IPS DF 6.9 (cell line): ENCODE measurements at regions not wholly inside any gene's neighbourhood (a gene's known extent, or its start where the extent isn't known, plus 50 kb on each side); places are given as distances from the start of the nearest gene placed in this dataset.

Experiments
- DNase-seq: peaks from one replicate; pipeline ENCODE4 v3.0.0-alpha.2; 2013; ENCODE audit warnings: low read depth, low spot score
- H3K27ac ChIP-seq: one replicate; pipeline ENCODE4 v1.5.1; 2013; ENCODE audit warnings: low read length, control low read depth
- H3K27me3 ChIP-seq: 2 replicates; pipeline ENCODE4 v1.6.1; 2013; ENCODE audit warnings: mild to moderate bottlenecking, low read length; ENCODE audit not compliant: control insufficient read depth, insufficient read depth
- H3K36me3 ChIP-seq: 2 replicates; pipeline ENCODE4 v1.6.1; 2013; ENCODE audit warnings: low read length; ENCODE audit not compliant: control insufficient read depth, insufficient read depth
- H3K4me1 ChIP-seq: 2 replicates; pipeline ENCODE4 v1.6.1; 2013; ENCODE audit warnings: low read length; ENCODE audit not compliant: control insufficient read depth, insufficient read depth
- H3K4me3 ChIP-seq: 2 replicates; pipeline ENCODE4 v1.5.1; 2013; ENCODE audit warnings: mild to moderate bottlenecking, low read length
- H3K9me3 ChIP-seq: 2 replicates; pipeline ENCODE4 v1.6.1; 2013; ENCODE audit warnings: low read length, inconsistent platforms; ENCODE audit not compliant: control insufficient read depth, insufficient read depth
- WGBS: extraction: QIAGEN DNeasy Blood & Tissue Kit; methylation state at CpG from one replicate; pipeline ENCODE4 v1.1.7; 2013; ENCODE audit warnings: mixed read lengths, missing lambda C conversion rate; ENCODE audit not compliant: insufficient read length, insufficient coverage; 5-methylcytosine and 5-hydroxymethylcytosine counted together

DNA sequence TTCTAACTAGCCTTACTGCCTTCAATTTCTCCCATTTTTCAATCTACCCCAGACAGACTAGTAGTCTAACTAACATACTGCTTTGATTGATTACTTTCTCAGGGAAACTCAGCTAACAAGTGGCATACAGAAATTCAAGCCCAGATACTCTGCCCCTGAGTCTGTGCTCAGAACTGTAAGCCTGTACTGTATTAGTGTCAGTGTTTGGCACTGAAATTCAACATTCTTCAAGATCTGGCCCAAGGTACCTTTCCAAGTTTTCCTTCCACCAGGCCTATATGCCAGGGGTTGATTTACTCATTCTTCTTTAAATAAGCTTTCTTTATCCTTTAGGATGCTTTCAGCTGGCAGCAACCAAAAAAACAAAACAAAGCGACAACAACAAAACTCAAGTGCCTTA, 433.2 kb upstream of the MARCKS start:
- WGBS = no CpG with 5 or more reads among the region's 1 CpG
- Histone ChIP-seq H3K27me3 (no peaks in the 10 kb centered on the region), H3K36me3 (no peaks in the 10 kb centered on the region), H3K9me3 (no peaks in the 10 kb centered on the region), H3K4me3 (no peak overlapping the region), H3K27ac (no peak overlapping the region), H3K4me1 (no peaks in the 10 kb centered on the region)
- DNase-seq = no peak

- WGBS = no CpG with 5 or more reads among the region's 3 CpGs
- no peak overlapping the region for H3K4me3 ChIP-seq
- H3K27me3 ChIP-seq = no peaks in the 10 kb centered on the region
- no peaks in the 10 kb centered on the region for H3K36me3 ChIP-seq
- no peak overlapping the region for H3K27ac ChIP-seq
- H3K9me3 ChIP-seq = no peaks in the 10 kb centered on the region
- H3K4me1 ChIP-seq = no peaks in the 10 kb centered on the region
- no peak for DNase-seq
Measured at GRCh38 chr6:113425977-113426660, 431.0 kb upstream of the MARCKS start.

- Histone ChIP-seq H3K4me3 (no peak overlapping the region), H3K36me3 (no peaks in the 10 kb centered on the region), H3K9me3 (no peaks in the 10 kb centered on the region), H3K27ac (no peak overlapping the region), H3K4me1 (no peaks in the 10 kb centered on the region), H3K27me3 (no peaks in the 10 kb centered on the region)
- no peak for DNase-seq
- no CpG with 5 or more reads among the region's 2 CpGs for WGBS
Measured at GRCh38 chr6:113427617-113428016, 429.5 kb upstream of the MARCKS start.

DNA sequence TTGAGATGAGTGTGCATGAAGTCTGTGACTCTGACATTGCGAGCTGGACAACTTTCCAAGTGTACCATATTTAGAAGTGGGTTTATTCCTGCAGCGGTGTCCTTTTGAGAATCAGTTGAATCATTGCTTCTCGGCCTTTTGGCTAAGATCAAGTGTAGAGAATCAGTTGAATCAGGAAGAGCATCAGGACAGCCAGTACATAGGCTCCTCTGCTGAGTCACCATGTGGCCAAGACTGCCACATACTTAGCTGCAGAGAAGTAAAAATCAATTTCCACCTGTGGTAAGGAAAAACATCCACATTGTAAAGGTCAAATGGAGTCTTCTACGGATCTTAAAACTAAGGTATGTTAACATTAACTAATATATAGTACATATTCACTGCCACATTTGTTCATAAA, 428.4 kb upstream of the MARCKS start:
- no peak overlapping the region for H3K4me3 ChIP-seq
- H3K4me1 ChIP-seq = no peaks in the 10 kb centered on the region
- DNase-seq = no peak
- no peaks in the 10 kb centered on the region for H3K9me3 ChIP-seq
- H3K27me3 ChIP-seq = no peaks in the 10 kb centered on the region
- H3K36me3 ChIP-seq = no peaks in the 10 kb centered on the region
- H3K27ac ChIP-seq = no peak overlapping the region
- WGBS = no CpG with 5 or more reads among the region's 4 CpGs

- DNase-seq = no peak
- Histone ChIP-seq H3K36me3 (no peaks in the 10 kb centered on the region), H3K27ac (no peak overlapping the region), H3K4me3 (no peak overlapping the region), H3K4me1 (no peaks in the 10 kb centered on the region), H3K9me3 (no peaks in the 10 kb centered on the region), H3K27me3 (no peaks in the 10 kb centered on the region)
- WGBS = no CpG with 5 or more reads among the region's 1 CpG
Measured at GRCh38 chr6:113432521-113433334, 424.4 kb upstream of the MARCKS start.

- H3K4me1 ChIP-seq = no peaks in the 10 kb centered on the region
- H3K27ac ChIP-seq = no peak overlapping the region
- H3K4me3 ChIP-seq = no peak overlapping the region
- no CpG with 5 or more reads among the region's 6 CpGs for WGBS
- H3K9me3 ChIP-seq = no peaks in the 10 kb centered on the region
- H3K36me3 ChIP-seq = no peaks in the 10 kb centered on the region
- no peak for DNase-seq
- no peaks in the 10 kb centered on the region for H3K27me3 ChIP-seq
Measured at GRCh38 chr6:113433335-113433991, 423.7 kb upstream of the MARCKS start.

DNA sequence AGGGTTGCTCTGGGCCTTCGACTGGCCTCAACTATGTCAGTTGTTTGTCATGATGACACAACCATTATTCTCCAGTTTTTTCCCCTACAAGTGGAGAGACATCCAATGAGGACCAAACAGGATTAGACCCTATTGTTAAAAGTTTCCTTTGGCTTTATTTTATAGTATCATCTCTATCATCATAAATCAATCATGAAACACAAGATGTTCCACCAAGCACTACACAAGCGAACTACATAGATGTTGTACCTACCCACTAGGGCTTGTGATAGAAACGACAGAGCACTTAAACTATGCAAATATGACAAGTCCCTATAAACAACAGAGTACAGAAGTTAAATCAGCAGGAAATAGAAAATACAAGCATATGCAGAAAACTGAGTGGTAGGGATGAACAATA, 422.5 kb upstream of the MARCKS start:
- WGBS = no CpG with 5 or more reads among the region's 3 CpGs
- no peak overlapping the region for H3K27ac ChIP-seq
- no peaks in the 10 kb centered on the region for H3K36me3 ChIP-seq

DNA sequence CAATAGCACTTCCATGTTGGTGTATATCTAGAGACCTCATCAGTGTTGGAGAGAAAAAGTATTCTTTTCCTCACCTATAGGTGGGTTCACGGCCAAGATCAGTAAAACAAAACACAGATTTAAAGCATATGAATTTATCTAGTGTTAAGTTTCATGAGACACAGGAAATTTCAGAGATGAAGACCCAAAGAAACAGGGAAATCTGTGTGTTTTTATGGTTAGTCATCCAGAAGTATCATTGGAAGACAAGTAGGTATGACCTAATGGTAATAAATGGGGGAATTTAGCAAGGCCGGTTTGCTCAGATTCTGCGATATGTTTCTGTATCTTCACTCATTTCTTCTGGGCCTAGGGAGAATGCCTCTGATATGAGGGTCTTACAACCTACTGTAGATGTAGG, 419.6 kb upstream of the MARCKS start:
- no peak overlapping the region for H3K4me3 ChIP-seq
- no CpG with 5 or more reads among the region's 3 CpGs for WGBS
- no peak overlapping the region for H3K27ac ChIP-seq
- no peak for DNase-seq
- no peaks in the 10 kb centered on the region for H3K27me3 ChIP-seq
- no peaks in the 10 kb centered on the region for H3K9me3 ChIP-seq
- H3K4me1 ChIP-seq = no peaks in the 10 kb centered on the region
- H3K36me3 ChIP-seq = no peaks in the 10 kb centered on the region

More for the DNA sequence above, 422.5 kb upstream of the MARCKS start:
- Histone ChIP-seq H3K4me1 (no peaks in the 10 kb centered on the region), H3K27me3 (no peaks in the 10 kb centered on the region), H3K4me3 (no peak overlapping the region), H3K9me3 (no peaks in the 10 kb centered on the region)
- no peak for DNase-seq

GRCh38 chr6:113439866-113440265, 417.3 kb upstream of the MARCKS start:
- no peak overlapping the region for H3K4me3 ChIP-seq
- WGBS = no CpG with 5 or more reads among the region's 7 CpGs
- H3K4me1 ChIP-seq = no peaks in the 10 kb centered on the region
- H3K27me3 ChIP-seq = no peaks in the 10 kb centered on the region
- no peak for DNase-seq
- no peak overlapping the region for H3K27ac ChIP-seq
- no peaks in the 10 kb centered on the region for H3K9me3 ChIP-seq
- H3K36me3 ChIP-seq = no peaks in the 10 kb centered on the region

- DNase-seq = no peak
- Histone ChIP-seq H3K4me1 (no peaks in the 10 kb centered on the region), H3K9me3 (no peaks in the 10 kb centered on the region), H3K36me3 (no peaks in the 10 kb centered on the region), H3K27me3 (no peaks in the 10 kb centered on the region), H3K27ac (no peak overlapping the region), H3K4me3 (no peak overlapping the region)
- no CpG with 5 or more reads among the region's 1 CpG for WGBS
Measured at GRCh38 chr6:113442040-113442439, 415.1 kb upstream of the MARCKS start.
